ENCODE measurements at regions not wholly inside any gene's neighbourhood (a gene's known extent, or its start where the extent isn't known, plus 50 kb on each side); places are given as distances from the start of the nearest gene placed in this dataset.
"Not testable (repeated sequence)": the region's sequence is repeated elsewhere in the genome, so short reads cannot be mapped to it uniquely, and the experiment has no call there.

DNA sequence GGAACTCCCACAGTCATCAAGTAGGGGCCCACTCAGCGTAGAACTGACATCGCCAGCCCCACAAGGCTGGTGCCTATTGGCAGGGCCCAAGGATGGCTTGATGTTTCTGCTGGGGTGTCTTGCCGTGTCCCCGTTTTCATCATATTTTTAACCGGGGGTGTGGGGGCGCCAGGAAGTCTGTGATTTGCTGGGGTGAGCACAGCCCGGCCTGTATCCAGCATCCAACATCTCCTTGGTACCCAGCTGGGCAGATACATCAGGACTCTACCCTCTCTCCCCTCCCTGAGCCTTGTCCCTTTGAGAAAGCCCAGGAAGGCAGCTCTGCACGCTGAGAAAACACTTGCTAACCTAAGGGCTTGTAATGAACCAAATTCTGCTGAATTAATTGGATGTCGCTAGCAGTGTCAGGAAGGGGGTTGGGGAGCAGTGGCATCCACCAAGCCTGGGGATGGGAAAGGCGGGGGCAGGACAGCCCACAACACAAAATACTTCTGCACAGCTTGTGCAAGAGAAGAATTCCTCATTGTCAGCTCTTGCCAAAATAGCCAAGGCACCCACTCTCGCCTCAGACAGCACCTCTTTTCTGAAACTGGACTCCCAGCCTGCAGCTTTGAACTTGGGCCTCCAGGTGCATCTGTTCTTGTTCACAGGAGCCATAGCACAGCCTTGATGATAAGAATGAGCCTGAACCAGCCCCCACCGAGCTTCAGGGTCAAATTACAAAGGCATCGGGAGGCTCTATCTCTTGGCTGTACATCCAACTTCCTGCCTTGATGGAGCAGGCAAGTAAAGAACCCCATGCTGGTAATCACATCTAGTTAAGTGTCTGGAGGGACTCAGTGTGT lies 63.7 kb upstream of the LYRM9 start:
- DNase-seq (ENCODE audit: low read depth), result peak; percentile 4
- Histone ChIP-seq H3K9me3 (ENCODE audit: control insufficient read depth, low read length) (no peaks in the 10 kb centered on the region), H3K4me1 (ENCODE audit: control insufficient read depth, insufficient read depth, low read length) (peaks cover 4% of the 10 kb centered on the region), H3K4me3 (ENCODE audit: low read length) (no peak overlapping the region), H3K9ac (ENCODE audit: low read length) (no peak overlapping the region), H3K27me3 (replicated peaks; ENCODE audit: control insufficient read depth, insufficient read depth, low read length) (peaks cover 37% of the 10 kb centered on the region), H3K36me3 (ENCODE audit: control insufficient read depth, insufficient read depth, low read length, severe bottlenecking) (no peaks in the 10 kb centered on the region)

- H3K9me3 ChIP-seq (ENCODE audit: control insufficient read depth, low read length); H3K9ac ChIP-seq (ENCODE audit: low read length); H3K4me3 ChIP-seq (ENCODE audit: low read length); DNase-seq (ENCODE audit: low read depth); H3K4me1 ChIP-seq (ENCODE audit: control insufficient read depth, insufficient read depth, low read length); H3K36me3 ChIP-seq (ENCODE audit: control insufficient read depth, insufficient read depth, low read length, severe bottlenecking): not testable (repeated sequence)
- peaks cover 37% of the 10 kb centered on the region for H3K27me3 ChIP-seq (replicated peaks; ENCODE audit: control insufficient read depth, insufficient read depth, low read length)
Observed at GRCh38 chr17:27957446-27957793, 64.3 kb upstream of the LYRM9 start.

GRCh38 chr17:27958708-27959381 lies 65.7 kb upstream of the LYRM9 start:
- no peak overlapping the region for H3K4me3 ChIP-seq (ENCODE audit: low read length)
- no peaks in the 10 kb centered on the region for H3K36me3 ChIP-seq (ENCODE audit: control insufficient read depth, insufficient read depth, low read length, severe bottlenecking)
- H3K4me1 ChIP-seq (ENCODE audit: control insufficient read depth, insufficient read depth, low read length), result peaks cover 4% of the 10 kb centered on the region
- H3K9me3 ChIP-seq (ENCODE audit: control insufficient read depth, low read length), result peaks cover 3% of the 10 kb centered on the region
- H3K9ac ChIP-seq (ENCODE audit: low read length), result no peak overlapping the region
- no peak for DNase-seq (ENCODE audit: low read depth)
- peaks cover 34% of the 10 kb centered on the region for H3K27me3 ChIP-seq (replicated peaks; ENCODE audit: control insufficient read depth, insufficient read depth, low read length)

GRCh38 chr17:27959382-27959709 lies 66.2 kb upstream of the LYRM9 start:
- peaks cover 29% of the 10 kb centered on the region for H3K27me3 ChIP-seq (replicated peaks; ENCODE audit: control insufficient read depth, insufficient read depth, low read length)
- H3K4me3 ChIP-seq (ENCODE audit: low read length), result no peak overlapping the region
- H3K36me3 ChIP-seq (ENCODE audit: control insufficient read depth, insufficient read depth, low read length, severe bottlenecking), result no peaks in the 10 kb centered on the region
- H3K9ac ChIP-seq (ENCODE audit: low read length), result no peak overlapping the region
- peaks cover 4% of the 10 kb centered on the region for H3K4me1 ChIP-seq (ENCODE audit: control insufficient read depth, insufficient read depth, low read length)
- no peak for DNase-seq (ENCODE audit: low read depth)
- peaks cover 3% of the 10 kb centered on the region for H3K9me3 ChIP-seq (ENCODE audit: control insufficient read depth, low read length)

DNA sequence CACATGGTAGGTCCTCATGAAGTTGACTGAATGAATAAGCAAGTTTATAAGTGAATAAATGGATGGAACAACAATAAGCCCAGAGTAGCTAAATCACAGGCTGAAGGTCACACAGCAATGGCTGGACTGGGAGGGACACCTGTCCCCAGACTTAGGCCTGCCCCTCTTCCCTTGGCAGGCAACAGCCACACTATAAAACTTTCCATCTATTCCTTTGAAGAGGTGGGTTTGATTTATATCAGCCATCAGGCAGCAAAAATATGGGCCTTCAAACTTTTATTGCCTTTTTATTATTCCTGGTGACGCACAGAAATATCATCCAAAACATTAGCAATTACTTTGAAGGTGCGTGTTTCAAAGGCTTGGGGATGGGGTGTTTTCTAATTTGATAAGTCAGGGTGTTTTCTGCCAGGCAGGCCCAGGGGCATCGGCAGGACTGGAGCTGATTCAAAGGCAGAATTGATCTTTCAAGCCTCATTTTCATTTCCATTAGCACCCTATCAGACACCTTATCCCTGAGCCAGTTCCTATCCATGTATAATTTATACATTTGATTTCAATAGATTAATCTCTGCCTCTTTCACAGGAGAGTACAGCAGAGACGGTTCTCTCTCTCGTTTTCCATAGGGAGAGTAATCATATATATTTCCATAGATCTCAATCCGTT lies 67.2 kb upstream of the LYRM9 start:
- no peak overlapping the region for H3K4me3 ChIP-seq (ENCODE audit: low read length)
- H3K27me3 ChIP-seq (replicated peaks; ENCODE audit: control insufficient read depth, insufficient read depth, low read length), result peaks cover 24% of the 10 kb centered on the region
- no peaks in the 10 kb centered on the region for H3K36me3 ChIP-seq (ENCODE audit: control insufficient read depth, insufficient read depth, low read length, severe bottlenecking)
- H3K9me3 ChIP-seq (ENCODE audit: control insufficient read depth, low read length), result peaks cover 3% of the 10 kb centered on the region
- DNase-seq (ENCODE audit: low read depth), result no peak
- peaks cover 4% of the 10 kb centered on the region for H3K4me1 ChIP-seq (ENCODE audit: control insufficient read depth, insufficient read depth, low read length)
- no peak overlapping the region for H3K9ac ChIP-seq (ENCODE audit: low read length)

- H3K4me3 ChIP-seq (ENCODE audit: low read length); H3K9me3 ChIP-seq (ENCODE audit: control insufficient read depth, low read length); H3K36me3 ChIP-seq (ENCODE audit: control insufficient read depth, insufficient read depth, low read length, severe bottlenecking); H3K9ac ChIP-seq (ENCODE audit: low read length); H3K4me1 ChIP-seq (ENCODE audit: control insufficient read depth, insufficient read depth, low read length); DNase-seq (ENCODE audit: low read depth): not testable (repeated sequence)
- peaks cover 18% of the 10 kb centered on the region for H3K27me3 ChIP-seq (replicated peaks; ENCODE audit: control insufficient read depth, insufficient read depth, low read length)
Observed at GRCh38 chr17:27962581-27962980, 69.4 kb upstream of the LYRM9 start.

DNA sequence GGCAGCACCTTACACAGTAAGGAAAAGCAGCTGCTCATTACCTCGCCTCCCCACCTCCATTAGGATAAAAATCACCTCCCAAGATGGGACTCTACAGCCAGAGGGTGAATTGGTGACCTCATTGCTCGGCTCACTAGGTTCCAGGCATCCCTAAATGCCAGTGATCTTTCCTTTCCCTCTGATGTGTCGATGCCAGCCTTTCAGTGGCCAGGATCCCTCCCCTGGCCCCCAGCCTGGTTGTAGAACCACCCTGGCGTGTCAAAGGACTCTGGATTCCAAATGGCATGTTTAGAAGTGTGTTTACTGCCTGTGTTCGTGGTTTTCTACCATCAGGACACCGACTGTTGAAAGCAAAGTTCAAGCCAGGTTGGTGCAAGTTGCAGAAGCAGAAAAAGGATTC lies 72.1 kb upstream of the LYRM9 start:
- no peaks in the 10 kb centered on the region for H3K36me3 ChIP-seq (ENCODE audit: control insufficient read depth, insufficient read depth, low read length, severe bottlenecking)
- peaks cover 3% of the 10 kb centered on the region for H3K9me3 ChIP-seq (ENCODE audit: control insufficient read depth, low read length)
- H3K4me1 ChIP-seq (ENCODE audit: control insufficient read depth, insufficient read depth, low read length), result no peaks in the 10 kb centered on the region
- H3K27me3 ChIP-seq (replicated peaks; ENCODE audit: control insufficient read depth, insufficient read depth, low read length), result peaks cover 22% of the 10 kb centered on the region
- no peak overlapping the region for H3K4me3 ChIP-seq (ENCODE audit: low read length)
- no peak for DNase-seq (ENCODE audit: low read depth)
- H3K9ac ChIP-seq (ENCODE audit: low read length), result no peak overlapping the region

GRCh38 chr17:27968206-27968732 lies 74.2 kb upstream of the NLK start:
- no peak overlapping the region for H3K4me3 ChIP-seq (ENCODE audit: low read length)
- H3K9me3 ChIP-seq (ENCODE audit: control insufficient read depth, low read length), result no peaks in the 10 kb centered on the region
- peaks cover 19% of the 10 kb centered on the region for H3K27me3 ChIP-seq (replicated peaks; ENCODE audit: control insufficient read depth, insufficient read depth, low read length)
- no peaks in the 10 kb centered on the region for H3K4me1 ChIP-seq (ENCODE audit: control insufficient read depth, insufficient read depth, low read length)
- H3K36me3 ChIP-seq (ENCODE audit: control insufficient read depth, insufficient read depth, low read length, severe bottlenecking), result no peaks in the 10 kb centered on the region
- DNase-seq (ENCODE audit: low read depth), result no peak
- no peak overlapping the region for H3K9ac ChIP-seq (ENCODE audit: low read length)

GRCh38 chr17:27970587-27970986 lies 71.9 kb upstream of the NLK start:
- H3K9me3 ChIP-seq (ENCODE audit: control insufficient read depth, low read length), result peaks cover 5% of the 10 kb centered on the region
- no peaks in the 10 kb centered on the region for H3K4me1 ChIP-seq (ENCODE audit: control insufficient read depth, insufficient read depth, low read length)
- H3K27me3 ChIP-seq (replicated peaks; ENCODE audit: control insufficient read depth, insufficient read depth, low read length), result peaks cover 19% of the 10 kb centered on the region
- no peak overlapping the region for H3K4me3 ChIP-seq (ENCODE audit: low read length)
- H3K9ac ChIP-seq (ENCODE audit: low read length), result no peak overlapping the region
- DNase-seq (ENCODE audit: low read depth), result no peak
- no peaks in the 10 kb centered on the region for H3K36me3 ChIP-seq (ENCODE audit: control insufficient read depth, insufficient read depth, low read length, severe bottlenecking)

GRCh38 chr17:27973258-27974044 lies 69.0 kb upstream of the NLK start:
- peaks cover 2% of the 10 kb centered on the region for H3K4me1 ChIP-seq (ENCODE audit: control insufficient read depth, insufficient read depth, low read length)
- H3K27me3 ChIP-seq (replicated peaks; ENCODE audit: control insufficient read depth, insufficient read depth, low read length), result peaks cover 16% of the 10 kb centered on the region
- H3K36me3 ChIP-seq (ENCODE audit: control insufficient read depth, insufficient read depth, low read length, severe bottlenecking), result no peaks in the 10 kb centered on the region
- H3K9me3 ChIP-seq (ENCODE audit: control insufficient read depth, low read length), result peaks cover 5% of the 10 kb centered on the region
- H3K9ac ChIP-seq (ENCODE audit: low read length), result no peak overlapping the region
- no peak for DNase-seq (ENCODE audit: low read depth)
- no peak overlapping the region for H3K4me3 ChIP-seq (ENCODE audit: low read length)

- H3K4me1 ChIP-seq (ENCODE audit: control insufficient read depth, insufficient read depth, low read length), result peaks cover 6% of the 10 kb centered on the region
- H3K9me3 ChIP-seq (ENCODE audit: control insufficient read depth, low read length), result peaks cover 5% of the 10 kb centered on the region
- H3K36me3 ChIP-seq (ENCODE audit: control insufficient read depth, insufficient read depth, low read length, severe bottlenecking), result no peaks in the 10 kb centered on the region
- H3K9ac ChIP-seq (ENCODE audit: low read length), result no peak overlapping the region
- no peak for DNase-seq (ENCODE audit: low read depth)
- H3K27me3 ChIP-seq (replicated peaks; ENCODE audit: control insufficient read depth, insufficient read depth, low read length), result peaks cover 12% of the 10 kb centered on the region
- no peak overlapping the region for H3K4me3 ChIP-seq (ENCODE audit: low read length)
Observed at GRCh38 chr17:27974045-27974436, 68.4 kb upstream of the NLK start.

All from adipocyte (in vitro differentiated cells).